ENCODE measurements at regions not wholly inside any gene's neighbourhood (a gene's known extent, or its start where the extent isn't known, plus 50 kb on each side); places are given as distances from the start of the nearest gene placed in this dataset.

DNA sequence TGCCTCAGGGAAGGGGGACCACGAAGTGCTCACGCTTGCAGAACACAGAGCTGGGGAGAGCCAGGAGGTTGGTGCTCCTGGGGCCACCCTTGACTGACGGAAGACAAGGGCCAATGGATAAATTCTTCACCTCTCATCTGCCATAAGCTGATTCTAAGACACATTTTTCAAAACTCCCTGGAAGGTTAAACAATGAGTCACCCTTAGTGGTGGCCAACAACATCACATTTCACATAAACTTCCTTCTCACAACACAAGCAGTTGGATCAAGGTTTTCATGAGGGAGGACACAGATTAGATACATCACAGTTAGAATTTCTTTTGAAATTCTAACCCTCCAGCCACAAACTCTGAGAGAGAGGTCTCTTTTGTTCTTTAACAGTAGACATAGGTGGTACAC is 713.6 kb upstream of the POU3F3 start:
- no peaks in the 10 kb centered on the region for H3K4me1 ChIP-seq
- TF ChIP-seq, protein P1, sequence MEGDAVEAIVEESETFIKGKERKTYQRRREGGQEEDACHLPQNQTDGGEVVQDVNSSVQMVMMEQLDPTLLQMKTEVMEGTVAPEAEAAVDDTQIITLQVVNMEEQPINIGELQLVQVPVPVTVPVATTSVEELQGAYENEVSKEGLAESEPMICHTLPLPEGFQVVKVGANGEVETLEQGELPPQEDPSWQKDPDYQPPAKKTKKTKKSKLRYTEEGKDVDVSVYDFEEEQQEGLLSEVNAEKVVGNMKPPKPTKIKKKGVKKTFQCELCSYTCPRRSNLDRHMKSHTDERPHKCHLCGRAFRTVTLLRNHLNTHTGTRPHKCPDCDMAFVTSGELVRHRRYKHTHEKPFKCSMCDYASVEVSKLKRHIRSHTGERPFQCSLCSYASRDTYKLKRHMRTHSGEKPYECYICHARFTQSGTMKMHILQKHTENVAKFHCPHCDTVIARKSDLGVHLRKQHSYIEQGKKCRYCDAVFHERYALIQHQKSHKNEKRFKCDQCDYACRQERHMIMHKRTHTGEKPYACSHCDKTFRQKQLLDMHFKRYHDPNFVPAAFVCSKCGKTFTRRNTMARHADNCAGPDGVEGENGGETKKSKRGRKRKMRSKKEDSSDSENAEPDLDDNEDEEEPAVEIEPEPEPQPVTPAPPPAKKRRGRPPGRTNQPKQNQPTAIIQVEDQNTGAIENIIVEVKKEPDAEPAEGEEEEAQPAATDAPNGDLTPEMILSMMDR (IDR thresholded peaks at IDR 0.05): no peak
- TF ChIP-seq POLR2A (IDR thresholded peaks at IDR 0.05) (no peak), POLR2AphosphoS5 (IDR thresholded peaks at IDR 0.05) (no peak)
- H3K4me3 ChIP-seq: no peak overlapping the region
- no peak overlapping the region for H3K27ac ChIP-seq
- no peaks in the 10 kb centered on the region for H3K27me3 ChIP-seq
- no peaks in the 10 kb centered on the region for H3K9me3 ChIP-seq
- H3K36me3 ChIP-seq: no peaks in the 10 kb centered on the region
- DNase-seq (ENCODE audit: low spot score in 2 of 2): no peak
- intact Hi-C loops (cut with DNase I; ENCODE audit: low total_unique reads): no loop called here

DNA sequence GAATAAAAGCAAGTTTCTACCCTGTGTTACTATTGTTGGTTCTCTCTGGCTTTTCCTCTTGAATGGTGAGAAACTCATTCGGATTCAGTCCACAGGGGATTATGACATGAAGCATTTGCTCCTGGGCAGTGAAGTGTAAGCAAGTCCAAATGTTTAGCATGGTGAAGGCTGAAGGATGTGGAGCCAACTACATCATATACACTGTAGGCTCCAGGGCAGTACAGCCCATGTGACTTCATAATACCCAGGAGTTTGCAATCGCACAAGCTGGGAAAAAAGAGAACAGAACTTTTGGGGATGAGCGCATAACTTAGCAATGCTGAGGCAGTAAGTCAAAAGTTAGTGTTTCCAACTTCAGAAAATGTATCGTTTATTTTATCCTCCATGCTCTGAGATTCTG is 695.7 kb upstream of the POU3F3 start:
- intact Hi-C loops (cut with DNase I; ENCODE audit: low total_unique reads): no loop called here
- DNase-seq (ENCODE audit: low spot score in 2 of 2): no peak
- Histone ChIP-seq H3K9me3 (no peaks in the 10 kb centered on the region), H3K27ac (no peak overlapping the region), H3K4me1 (no peaks in the 10 kb centered on the region), H3K36me3 (no peaks in the 10 kb centered on the region), H3K4me3 (no peak overlapping the region), H3K27me3 (no peaks in the 10 kb centered on the region)
- TF ChIP-seq POLR2A (IDR thresholded peaks at IDR 0.05): no peak
- TF ChIP-seq, protein P1 (IDR thresholded peaks at IDR 0.05): no peak
- TF ChIP-seq POLR2AphosphoS5 (IDR thresholded peaks at IDR 0.05): no peak

DNA sequence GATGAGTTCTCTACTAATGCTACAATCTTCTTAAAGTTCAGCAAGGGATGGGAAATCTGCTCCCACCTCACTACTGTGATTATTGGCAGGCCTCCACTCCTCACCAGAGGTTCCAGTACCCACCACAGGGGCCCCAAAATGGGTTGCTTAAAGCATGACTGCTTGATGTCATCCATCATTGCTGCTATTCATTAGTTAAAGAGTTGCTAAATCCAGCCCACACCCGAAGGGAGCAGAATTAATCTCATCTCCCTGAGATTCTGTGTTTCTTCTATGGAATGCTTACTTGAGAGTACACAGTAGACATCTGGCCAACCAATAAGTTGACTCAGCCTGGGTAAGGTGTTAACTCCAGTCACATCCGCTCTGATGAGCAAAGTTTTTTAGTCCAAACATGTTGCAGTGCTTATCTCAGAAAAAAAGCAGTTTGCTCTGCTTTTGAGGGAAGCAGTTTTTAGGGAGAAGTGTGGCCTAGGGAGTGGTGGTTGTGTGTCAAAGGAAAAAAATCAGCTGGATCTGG is 690.2 kb upstream of the POU3F3 start:
- H3K27me3 ChIP-seq: no peaks in the 10 kb centered on the region
- H3K4me1 ChIP-seq: no peaks in the 10 kb centered on the region
- H3K9me3 ChIP-seq: no peaks in the 10 kb centered on the region
- DNase-seq (ENCODE audit: low spot score in 2 of 2): no peak
- no peak overlapping the region for H3K4me3 ChIP-seq
- intact Hi-C loops (cut with DNase I; ENCODE audit: low total_unique reads): no loop called here
- no peak overlapping the region for H3K27ac ChIP-seq
- TF ChIP-seq POLR2AphosphoS5 (IDR thresholded peaks at IDR 0.05): no peak
- TF ChIP-seq, protein P1 (IDR thresholded peaks at IDR 0.05): no peak
- no peak for TF ChIP-seq POLR2A (IDR thresholded peaks at IDR 0.05)
- H3K36me3 ChIP-seq: no peaks in the 10 kb centered on the region

DNA sequence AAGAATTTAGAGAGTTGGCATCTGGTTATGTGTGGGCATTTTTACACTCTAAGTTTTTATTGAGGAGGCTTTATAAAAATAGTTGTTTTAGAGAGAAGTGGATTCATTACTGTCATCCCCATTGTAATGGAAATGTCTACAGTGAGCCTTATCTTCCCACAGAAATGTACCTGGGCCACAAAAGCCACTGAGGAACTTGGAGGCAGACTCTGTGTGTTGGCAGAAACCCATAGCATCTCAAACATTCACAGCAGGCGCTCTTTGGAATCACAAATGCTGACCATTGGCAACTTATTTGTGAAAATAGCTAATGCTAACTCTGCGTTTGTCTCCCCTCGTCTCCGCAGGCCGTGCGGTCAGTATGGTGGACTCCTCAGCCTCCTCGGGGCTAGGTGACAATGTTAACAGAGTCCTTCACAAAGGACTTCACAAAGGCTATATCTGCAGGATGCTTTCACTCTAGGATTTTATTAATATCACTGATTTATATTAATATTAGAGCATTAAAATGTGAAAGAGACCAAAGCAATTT is 689.1 kb upstream of the POU3F3 start:
- intact Hi-C loops (cut with DNase I; ENCODE audit: low total_unique reads): no loop called here
- no peak for DNase-seq (ENCODE audit: low spot score in 2 of 2)

DNA sequence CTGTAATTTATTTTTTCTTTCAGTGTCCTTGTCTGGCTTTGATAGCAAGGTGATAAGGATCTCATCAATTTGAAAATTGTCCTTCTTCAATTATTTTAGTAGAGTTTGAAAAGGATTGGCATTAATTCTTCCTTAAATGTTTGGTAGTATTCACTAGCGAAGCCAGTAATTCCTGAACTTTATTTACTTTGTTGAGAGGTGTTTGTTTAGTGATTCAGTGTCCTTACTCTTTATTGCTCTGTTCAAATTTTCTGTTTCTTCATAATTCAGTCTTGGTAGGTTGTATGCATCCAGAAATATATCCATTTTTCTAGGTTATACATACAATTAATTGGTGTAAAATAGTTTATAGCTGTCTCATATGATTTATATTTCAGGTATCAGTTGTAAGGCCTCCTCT is 676.7 kb upstream of the POU3F3 start:
- intact Hi-C loops (cut with DNase I; ENCODE audit: low total_unique reads): no loop called here
- Histone ChIP-seq H3K4me1 (no peaks in the 10 kb centered on the region), H3K27me3 (no peaks in the 10 kb centered on the region), H3K36me3 (no peaks in the 10 kb centered on the region), H3K4me3 (no peak overlapping the region), H3K27ac (no peak overlapping the region), H3K9me3 (peaks cover 12 to 22% of the 10 kb centered on the region in 2 donors)
- no peak for TF ChIP-seq POLR2A (IDR thresholded peaks at IDR 0.05)
- TF ChIP-seq POLR2AphosphoS5 (IDR thresholded peaks at IDR 0.05): no peak
- TF ChIP-seq, protein P1 (IDR thresholded peaks at IDR 0.05): no peak
- no peak for DNase-seq (ENCODE audit: low spot score in 2 of 2)

More for the DNA sequence above, 689.1 kb upstream of the POU3F3 start:
- Histone ChIP-seq H3K9me3 (no peaks in the 10 kb centered on the region), H3K4me3 (no peak overlapping the region), H3K27me3 (no peaks in the 10 kb centered on the region), H3K27ac (no peak overlapping the region), H3K36me3 (no peaks in the 10 kb centered on the region), H3K4me1 (no peaks in the 10 kb centered on the region)
- TF ChIP-seq POLR2A (IDR thresholded peaks at IDR 0.05): no peak
- no peak for TF ChIP-seq POLR2AphosphoS5 (IDR thresholded peaks at IDR 0.05)
- TF ChIP-seq, protein P1 (IDR thresholded peaks at IDR 0.05): no peak
